SIG-M5 treated with dmso at 0.1 percent for 504 hours (cell line): ENCODE measurements at regions not wholly inside any gene's neighbourhood (a gene's known extent, or its start where the extent isn't known, plus 50 kb on each side); places are given as distances from the start of the nearest gene placed in this dataset.
A peak's percentile ranks its signal among the peaks of the same experiment; 100 is the strongest.

ENCODE experiments used
- DNase-seq: peaks from one replicate; lab custom pipeline; 2025; ENCODE audit not compliant: unreplicated experiment; lab: John Stamatoyannopoulos, UW

DNA sequence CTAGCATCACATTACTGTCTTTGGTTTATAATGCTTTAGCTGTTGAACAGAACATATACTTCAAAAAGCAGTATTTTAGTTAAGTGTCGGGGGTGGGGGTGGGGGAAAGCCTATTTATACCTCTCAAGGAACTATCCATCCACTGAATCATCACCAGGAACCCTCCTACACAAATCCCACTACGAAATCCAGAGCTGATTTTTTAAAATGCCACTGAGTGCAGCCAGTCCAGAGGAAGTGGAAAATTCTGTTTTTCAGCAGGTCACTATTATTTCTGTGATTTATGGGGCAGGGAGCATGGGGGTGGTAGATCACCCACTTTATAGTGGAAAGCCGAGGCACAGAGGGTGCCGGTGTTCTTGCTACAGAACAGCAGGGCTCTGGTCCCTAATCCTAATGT is 284.1 kb downstream of the SOX9 start:
- no peak for DNase-seq

DNA sequence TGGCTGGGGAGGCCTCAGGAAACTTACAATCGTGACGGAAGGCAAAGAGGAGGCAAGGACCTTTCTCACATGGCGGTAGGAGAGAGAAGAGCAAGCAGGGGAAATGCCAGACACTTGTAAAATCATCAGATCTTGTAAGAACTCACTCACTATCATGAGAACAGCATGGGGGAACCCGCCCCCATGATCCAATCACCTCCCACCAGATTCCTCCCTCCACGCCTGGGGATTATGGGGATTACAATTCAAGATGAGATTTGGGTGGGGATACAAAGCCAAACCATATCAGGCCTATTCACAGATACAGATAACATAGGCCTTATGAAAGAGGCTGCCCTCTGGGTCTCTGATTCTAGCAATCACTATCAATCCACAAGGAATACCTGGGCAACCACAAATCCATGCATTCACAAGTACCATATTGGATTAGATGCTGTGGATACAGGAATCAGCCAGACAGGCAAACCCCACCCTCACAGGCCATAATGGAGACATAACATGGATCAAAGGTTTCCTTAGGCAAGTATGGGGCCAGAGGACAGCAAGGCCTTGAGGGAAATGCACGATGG is 284.9 kb downstream of the SOX9 start:
- no peak for DNase-seq

DNA sequence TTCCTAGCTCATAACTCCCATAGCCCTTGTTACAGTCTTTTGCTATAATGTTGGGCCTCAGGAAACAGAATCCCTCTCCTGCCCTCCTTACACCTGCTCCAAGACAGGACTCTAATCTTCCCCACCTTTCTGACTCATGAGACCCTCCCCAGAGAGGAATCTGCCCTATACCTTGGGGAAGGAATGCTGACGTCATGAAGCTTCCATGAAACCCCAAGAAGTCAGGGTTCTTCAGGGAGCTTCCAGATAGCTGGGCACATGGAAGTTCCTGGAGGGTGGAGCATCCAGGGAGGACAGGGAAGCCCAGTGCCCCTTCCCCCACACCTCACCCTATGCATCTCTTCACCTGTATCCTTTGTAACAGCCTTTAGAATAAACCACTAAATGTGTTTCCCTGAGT is 285.7 kb downstream of the SOX9 start:
- DNase-seq: no peak

DNA sequence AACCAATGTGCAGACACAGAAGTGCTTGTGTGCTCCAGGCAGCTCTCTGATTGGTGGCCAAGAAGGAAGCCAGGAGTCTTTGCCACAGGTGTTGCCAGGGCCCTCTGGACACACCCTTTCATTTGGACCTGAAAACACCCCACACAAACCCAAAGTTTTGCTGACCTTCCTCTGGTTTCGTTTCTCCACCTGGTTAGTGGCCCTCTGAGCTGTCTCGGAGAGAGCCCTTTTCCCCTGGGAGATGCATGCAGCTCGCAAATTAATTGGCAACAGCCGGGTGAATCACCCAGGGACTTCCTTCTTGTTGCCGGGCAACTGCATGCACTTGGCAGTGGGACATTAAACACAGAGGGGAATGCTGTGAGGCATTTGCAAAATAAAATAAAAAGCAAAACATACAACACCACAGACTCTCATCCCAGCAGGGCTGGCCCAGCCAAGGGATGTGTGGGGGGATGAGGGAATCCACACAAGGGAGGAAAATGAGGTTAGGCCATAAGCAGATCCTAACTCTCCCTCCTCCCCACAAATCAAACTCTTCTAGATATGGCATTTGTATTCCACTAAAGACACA is 286.6 kb downstream of the SOX9 start:
- DNase-seq: no peak

DNA sequence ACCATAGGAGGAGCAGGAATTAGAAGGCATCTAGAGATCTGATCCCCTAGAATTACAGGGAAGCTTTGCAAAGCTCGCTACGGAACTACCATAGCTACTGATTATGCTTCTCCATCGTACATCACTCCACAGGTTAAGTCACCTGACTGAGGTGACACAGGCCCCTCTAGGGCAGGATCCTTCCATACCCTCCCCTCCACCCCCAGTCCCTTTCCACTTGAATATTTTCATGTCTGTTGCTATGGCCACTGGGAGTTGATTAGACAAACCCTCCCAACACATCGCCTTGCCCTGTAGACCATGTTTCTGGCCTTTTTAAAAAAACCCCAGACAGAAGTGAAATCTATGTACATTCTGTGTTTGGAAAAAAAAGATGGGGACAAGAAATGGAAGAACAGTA is 287.1 kb downstream of the SOX9 start:
- no peak for DNase-seq

DNA sequence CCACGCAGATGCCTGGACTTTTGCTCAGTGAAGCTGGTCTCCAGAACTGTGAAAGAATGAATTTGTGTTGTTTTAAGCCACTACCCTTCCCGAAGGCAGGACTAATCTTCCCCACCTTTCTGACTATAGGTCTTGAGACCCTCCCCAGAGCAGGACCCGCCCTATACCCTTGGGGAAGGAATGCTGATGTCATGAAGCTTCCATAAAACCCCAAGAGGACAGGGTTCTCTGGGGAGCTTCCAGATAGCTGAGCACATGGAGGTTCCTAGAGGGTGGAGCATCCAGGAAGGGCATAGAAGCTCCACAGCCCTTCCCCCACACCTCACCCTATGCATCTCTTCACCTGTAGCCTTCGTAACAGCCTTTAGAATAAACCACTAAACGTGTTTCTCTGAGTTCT is 287.8 kb downstream of the SOX9 start:
- no peak for DNase-seq

DNA sequence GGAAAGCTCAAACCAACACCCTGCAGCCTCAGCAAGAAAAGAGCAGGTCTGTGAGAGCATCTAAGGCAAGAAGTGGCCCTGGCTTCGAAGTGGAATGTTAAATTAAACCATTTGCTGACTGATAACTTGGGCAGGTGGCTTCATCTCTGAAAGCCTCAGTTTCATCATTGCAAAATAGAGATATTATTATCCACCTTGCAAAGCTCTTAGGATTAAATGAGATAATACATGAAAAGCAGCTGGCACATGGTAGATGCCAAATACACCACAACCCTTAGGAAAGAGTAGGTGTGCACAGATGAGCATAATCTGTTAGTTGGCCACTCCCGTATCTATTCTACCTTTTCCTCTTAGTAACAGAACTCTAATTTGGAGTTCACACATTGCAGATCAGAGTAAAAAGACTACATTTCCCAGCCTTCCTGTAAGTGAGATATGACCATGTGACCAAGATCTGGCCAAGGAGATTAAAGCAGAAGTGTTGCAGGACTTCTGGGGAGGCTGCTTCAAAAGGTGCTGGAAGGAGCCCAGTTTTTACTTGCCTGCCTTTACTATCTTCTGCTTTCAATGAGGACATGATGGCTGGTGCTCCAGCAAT is 288.7 kb downstream of the SOX9 start:
- DNase-seq: no peak

DNA sequence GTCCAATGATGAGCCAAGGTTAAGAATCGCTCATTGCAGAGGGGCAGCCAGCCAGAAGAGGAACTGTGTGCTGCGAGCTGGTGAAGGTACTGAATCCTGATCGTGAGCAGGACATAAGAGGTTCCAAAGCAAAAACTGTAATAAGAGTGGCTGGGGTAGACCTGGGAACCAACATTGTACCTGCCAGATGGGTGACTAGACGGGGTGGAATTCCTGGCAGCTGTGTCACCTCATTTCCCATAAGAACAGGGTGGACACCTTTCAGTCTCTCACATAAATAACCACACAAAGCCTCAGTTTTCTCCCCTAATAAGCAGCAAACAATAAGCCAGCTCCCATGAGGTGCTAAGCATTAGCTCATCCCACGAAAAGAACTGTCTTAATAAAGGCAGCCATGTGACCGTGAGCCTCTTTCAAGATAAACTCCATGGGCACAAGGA is 290.3 kb downstream of the SOX9 start:
- DNase-seq: no peak

DNA sequence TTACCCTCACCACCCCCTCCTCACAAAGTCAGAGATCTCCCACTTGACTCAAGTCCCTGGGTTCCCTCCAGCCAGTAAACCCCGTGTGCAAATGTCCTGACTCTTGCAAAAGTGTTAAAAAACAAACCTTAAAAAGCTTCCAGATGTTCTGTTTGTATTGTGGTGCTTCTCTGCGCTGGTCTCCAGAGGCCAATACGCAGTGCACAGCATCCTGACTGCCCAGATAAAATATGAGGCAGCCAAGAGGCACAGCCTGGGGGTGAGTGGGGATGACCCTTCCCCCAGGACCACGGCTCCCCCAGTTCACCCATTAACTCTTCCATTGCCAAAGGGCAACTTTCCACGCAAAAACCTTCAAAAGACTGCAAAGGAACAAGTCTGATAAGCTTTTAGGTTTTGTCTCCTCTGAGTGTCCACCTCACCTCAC is 291.8 kb downstream of the SOX9 start:
- no peak for DNase-seq

DNA sequence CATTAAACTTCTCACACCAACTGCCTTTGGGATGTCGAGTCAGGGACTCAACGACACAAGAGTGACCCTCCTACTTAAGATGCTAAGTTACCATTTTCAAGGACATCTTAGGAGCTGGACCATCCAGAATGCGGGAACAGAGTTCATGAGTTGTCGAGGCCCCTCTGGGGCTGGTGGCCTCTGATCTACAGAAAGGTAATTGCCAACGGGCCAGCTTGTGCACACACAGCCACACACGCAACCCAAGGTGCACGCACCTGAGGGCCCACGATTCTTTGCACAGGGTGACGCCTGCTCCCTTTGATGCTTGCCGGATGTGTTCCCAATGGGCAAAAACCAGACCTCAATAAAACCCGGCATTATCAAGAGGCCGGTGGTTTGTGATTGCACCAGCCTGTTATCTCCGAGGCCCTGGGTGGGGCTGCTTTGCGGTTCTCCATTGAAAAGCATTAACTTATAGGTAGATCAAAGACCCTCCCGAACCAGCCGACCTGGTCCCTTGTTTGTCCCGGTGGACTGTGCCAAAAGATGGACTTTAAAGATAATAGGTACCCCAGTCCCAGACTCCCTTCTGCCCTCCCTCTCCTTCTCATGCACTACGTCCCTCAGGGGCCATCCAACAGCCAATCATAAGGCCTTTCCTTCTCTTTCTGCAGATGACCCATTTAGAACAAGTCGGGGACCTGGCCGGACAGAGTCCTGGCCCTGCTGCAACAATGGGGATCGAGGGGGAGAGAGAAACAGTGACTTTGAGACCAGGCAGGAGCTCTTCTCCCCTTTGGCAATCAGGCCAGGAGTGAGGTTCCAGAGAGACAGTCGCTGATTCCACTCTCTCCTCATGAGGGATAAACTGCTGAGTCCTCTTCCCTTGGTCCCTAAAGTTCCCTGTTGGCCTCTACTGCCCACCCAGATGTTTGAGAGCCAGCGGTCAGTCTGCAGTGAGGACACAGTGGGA is 292.5 kb downstream of the SOX9 start:
- no peak for DNase-seq

DNA sequence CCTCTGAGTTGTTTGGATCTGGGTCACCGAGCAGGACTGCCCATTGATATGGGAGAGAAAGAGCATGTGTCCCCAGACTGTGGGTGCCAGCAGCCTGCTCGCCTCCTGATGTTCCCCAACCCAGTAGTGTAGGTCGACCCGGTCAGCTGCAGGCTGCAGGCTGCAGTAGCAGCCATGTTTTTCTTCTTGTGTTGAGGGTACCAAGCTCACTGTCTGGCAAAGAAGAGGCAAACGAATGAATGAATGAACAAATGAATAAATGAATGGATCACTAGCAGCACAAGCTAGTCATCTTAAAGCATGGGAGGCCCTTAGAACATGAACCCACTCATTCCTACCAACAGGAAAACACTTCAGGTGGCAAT is 293.2 kb downstream of the SOX9 start:
- no peak for DNase-seq

DNA sequence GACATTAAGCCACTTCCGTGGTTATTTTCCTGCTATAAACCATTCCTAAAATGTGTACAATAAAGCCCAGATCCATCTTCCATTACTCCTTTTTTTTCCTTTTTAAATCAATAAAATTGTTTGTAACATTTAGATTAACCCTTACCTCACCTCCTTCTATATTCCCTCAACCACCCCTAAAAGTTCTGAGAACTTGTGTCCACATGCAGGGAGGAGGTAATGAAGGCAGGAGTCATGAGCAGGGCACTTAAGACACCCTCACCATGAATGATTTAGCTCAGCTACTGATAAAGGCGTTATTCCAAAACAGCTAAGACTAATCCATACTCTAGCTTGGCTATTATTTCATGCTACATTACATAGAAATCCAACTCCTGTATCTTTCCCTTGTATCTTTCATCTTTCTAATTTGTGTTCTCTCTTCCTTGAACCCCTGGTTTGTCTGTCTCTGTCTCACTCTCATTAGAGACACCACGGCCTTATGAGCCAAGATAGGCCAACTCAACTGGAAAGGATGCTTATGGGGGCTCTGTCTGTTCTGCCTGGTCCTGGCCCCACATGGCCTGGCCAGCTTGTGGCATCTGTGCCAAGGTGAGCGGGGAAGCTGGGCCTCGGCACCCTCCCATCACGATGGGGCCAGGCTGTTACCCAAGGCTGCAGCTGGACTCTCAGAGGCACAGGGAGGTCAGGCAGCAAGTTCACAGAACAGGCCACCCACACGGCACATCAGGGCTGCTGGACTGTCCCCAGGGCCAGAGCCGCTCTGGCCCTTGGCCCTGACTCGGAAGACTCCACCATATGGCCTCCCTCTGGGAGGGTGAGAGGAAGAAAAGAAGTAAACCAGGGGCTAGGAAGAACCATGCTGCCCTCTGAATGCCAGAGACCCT is 294.4 kb downstream of the SOX9 start:
- DNase-seq: no peak

DNA sequence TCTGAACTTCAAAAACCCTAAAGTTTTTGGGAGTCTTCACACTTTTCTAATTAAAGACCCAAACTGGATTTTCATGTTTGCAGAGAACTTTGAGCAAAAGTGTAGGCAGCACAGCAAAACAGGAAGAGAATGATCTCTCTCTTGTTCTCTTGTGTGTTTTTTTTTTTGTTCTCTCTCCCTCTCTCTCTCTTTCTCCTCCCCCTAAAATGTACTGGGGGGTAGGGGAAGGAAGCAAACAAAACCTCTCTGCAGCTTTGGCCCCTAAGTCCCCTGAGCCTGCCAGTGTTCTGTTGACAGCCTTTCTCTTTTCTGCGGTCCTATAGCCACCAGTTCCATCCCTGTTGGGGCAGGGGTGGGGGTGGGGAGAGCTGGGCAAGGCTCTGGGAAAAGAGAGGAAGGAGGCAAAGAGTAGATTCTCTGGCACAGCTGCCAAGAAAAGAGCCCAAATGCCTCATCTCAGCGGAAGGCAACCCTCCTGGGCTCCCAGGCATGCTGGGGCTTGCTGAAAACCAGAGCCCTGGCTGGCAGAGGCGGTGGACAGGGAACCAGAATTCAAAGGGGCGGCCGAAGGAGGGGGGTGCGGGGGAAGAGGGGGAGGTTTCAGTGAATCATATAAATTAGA is 295.3 kb downstream of the SOX9 start:
- DNase-seq: no peak

DNA sequence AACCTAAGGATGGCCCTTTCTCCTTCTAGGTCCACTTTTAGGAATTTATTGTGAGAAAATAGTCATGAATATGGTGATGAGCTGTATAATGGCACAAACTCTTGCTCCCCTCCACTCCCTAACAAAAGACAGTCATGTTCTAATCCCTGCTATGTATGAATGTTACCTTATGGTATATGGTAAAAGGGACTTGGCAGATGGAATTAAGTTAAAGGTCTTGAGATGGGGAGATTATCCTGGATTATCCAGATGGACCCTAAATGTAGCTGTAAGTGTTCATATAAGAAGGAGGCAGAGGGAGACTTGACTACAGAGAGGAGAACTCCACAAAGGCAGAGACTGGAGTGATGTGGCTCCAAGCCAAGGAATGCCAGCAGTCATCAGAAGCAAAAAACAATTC is 296.1 kb downstream of the SOX9 start:
- no peak for DNase-seq

DNA sequence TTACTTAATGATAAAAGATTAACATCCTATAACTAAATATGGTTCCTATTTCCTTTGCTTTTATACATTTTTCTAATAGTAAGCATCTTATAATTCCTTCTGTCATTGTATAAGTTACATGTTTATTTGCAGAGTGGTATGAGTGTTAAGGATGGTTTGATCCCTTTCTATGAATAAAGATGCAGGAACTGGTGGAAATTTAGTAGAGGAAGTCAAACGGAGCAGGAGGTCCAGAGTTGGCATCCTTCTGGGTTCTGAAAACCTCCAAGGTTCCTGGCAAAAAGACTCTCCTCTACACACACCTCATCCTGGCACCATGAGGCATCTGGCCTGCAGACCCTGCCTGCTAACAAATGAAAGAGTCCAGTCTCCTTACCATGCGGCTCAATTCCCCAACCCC is 296.8 kb downstream of the SOX9 start:
- DNase-seq: no peak

DNA sequence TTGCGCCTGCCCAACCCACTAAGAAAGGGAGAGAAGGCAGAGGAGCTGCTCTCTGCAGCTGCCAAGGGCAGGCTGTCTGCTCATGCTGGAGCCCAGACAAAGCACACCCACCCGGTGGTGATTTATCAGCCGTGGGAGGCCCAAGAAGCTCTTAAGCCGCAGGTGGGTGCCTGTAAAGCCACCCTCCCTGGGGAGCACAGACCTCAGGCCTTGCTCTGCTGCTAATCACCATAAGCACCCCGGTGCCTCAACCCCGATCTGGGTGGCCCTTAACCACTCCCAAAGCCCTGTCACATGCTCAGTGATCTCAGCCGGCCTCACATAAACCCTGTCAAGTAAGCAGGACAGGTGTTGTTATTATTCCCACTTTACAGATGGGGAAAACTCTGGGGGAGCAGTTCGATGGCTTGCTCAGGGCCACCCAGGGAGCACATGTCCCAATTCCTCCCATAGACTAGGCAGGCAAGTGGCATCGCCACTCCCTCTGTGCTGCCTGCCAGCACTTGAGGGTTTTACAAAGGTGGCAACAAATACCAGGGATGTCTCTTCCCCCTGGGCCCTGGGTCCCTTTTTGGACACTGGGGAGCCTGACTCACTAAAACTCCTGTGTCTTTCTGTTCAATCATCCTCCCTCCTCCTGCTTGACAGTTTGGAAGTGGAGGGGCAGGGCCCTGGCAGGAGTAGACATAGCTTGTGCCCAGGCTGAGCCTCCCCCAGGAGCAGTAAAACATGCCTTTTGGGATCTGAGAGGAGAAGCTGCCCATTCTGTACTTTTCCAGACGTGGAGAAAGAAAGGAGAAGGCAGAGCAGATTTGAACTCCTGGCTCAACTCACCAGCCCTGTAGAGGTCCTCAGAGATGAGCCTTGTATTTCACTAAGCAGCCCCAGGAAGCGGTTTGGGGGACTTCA is 299.3 kb downstream of the SOX9 start:
- DNase-seq: no peak

DNA sequence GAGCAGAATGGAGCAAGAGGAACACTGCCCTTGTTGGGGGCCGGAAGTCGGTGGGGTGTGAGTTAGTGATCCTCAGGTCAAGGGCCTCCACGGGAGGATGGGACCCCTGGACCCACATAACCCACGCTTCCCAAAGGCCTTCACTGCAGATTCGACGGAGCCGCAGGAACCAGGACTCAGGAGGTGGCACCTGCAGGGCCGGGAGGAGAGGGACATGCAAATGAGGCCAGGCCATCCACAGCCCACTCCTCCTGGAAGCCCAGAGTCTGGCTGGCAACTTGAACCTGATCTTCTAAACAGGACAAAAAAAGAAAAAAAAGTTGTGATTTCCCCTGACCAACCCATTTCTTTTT is 299.9 kb downstream of the SOX9 start:
- DNase-seq: no peak

DNA sequence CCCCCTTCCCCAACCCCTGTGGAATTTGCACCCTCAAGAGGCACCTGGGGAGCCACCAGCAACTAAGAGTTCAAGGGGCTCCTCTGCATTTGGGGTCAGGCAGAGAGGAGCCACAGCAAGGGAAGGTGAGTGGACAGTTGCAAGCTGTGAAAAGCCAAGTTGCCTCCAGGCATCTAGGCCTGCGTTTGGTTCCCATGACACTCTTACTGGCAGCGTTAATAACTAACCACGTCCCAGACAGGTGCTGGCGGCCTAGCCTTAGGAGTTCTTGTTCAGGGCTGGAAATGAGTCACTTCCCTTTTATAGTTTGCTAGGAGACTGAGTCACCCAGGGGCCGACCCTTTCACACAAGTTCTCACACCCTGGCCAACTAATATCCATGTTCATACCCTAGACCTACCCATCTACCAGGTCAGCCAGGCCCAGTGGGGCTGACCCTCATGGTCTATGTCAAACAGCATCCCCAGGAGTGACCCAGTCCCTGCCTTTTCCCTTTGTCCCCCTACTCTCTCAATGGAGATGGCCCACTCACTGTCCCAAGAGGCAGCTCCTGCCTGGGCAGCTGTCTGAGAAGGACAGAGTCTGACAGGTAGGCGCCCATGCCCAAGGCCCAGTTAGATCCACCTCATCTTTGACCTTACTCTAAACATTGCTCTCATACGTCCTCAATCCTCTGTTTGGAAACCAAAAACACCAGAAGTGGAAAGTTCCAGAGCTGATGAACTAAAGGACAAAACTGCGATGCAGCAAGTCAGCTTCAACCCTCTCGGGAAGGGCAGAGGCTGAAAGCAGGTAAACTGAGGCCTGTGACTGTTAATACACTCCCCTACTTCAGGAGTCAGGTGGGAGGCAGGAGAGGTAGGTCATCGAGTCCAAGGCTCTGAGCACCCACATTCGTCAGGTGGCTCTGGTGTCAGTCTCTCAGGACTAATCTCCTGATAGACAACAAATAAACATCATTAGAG is 300.6 kb downstream of the SOX9 start:
- DNase-seq: peak; percentile 46

DNA sequence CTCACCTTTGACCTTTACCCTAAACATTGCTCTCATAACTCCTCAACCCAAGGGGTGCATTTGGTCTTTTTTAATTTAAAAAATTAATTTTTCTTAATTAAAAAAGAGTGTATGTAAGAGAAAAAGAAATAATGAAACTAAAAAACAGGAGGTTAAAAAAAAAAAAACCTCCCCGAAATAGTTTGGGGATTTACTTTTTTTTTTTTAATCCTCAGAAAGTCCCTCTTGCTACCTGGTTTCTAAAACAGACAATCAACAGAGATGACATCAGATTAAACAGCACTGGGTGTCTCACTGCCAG is 301.3 kb downstream of the SOX9 start:
- no peak for DNase-seq
